Ecto neural progenitor cell (in vitro differentiated cells): ENCODE measurements at regions not wholly inside any gene's neighbourhood (a gene's known extent, or its start where the extent isn't known, plus 50 kb on each side); places are given as distances from the start of the nearest gene placed in this dataset.

Source experiments
- DNase-seq: peaks from one replicate; pipeline ENCODE4 v3.0.0-alpha.2; 2018; ENCODE audit warnings: low spot score

DNA sequence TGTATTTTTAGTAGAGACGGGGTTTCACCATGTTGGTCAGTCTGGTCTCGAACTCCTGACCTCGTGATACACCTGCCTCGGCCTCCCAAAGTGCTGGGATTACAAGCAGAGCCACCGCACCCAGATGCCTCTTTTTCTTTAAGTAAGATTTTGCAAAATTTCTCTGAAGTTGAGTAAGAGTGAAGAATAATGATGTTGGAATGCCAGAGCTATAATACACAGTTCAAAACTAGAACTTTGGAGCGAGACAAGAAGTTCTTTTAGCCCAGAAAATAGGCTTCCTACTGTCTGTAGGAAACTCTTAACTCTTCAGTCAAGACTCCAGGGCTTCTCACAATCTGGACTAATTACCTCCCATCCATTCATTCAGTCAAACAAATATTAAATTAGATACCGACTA, 51.4 kb downstream of the MARCHF4 start:
- no peak for DNase-seq

DNA sequence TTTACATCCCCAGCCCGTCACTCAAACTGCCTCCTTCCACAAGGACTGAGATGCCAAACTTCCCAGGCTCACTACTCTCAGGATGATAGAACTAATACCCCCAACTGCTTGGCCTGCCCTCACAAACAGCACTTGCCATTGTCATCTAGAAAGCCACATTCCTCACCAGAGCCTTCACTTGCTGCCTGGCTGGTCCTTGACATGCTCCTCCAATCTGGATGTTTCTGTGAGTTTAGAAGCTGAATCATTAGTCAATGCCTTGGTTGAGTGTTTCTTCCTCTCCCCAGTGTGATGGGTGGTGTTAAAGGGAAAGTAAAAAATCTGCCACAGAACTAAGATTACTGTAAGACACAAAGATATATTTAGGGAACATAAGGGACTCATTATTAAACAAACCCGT, 52.5 kb downstream of the MARCHF4 start:
- DNase-seq = no peak

DNA sequence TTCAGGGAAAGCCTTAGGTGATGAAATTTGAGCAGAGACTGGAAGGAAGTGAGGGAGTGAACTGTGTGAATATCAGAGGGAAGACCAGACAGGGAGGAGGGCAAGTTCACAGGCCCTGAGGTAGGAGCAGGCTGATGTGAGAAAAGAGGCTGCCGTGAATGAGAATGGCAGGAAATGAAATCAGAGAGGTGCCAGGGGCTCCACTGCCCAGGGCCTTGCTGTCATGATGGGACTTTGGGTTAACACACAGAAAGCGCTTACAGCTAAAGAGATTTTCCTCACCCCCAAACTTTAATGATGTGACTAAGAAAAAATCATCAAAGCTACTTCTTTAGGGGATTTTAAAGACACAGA, 53.8 kb downstream of the MARCHF4 start:
- no peak for DNase-seq

DNA sequence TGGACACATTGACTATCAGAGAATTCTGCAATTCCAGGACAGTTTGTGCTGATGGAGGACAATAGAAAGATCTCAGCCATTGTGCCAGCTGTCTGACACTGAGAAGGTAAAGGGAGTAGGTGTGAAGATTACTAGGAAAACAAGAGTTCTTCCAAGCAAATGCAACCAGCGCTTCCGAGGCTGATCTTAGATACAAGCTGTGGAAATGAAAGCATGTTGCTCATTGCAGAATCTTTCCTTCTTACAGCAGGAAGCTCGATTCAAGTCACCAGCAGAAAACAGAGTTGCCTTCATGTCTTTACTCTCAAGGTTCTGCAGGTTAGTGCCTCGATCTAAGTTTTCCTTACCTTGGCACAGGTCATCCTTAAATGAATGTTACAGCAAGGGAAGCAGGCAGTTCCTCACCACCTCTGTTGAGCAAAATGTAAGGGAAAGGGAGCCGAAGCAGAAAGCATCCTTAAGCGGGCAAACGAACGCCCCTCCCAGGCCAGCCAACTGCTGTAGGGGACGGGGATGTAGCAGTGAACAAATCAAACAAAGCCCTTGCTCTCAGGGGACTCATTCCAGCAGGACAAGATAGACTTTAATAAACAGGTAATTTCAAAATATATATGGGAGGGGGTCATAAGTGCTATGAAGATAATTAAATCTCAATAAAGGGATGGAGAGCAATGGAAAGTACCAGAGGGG, 54.3 kb downstream of the MARCHF4 start:
- no peak for DNase-seq

DNA sequence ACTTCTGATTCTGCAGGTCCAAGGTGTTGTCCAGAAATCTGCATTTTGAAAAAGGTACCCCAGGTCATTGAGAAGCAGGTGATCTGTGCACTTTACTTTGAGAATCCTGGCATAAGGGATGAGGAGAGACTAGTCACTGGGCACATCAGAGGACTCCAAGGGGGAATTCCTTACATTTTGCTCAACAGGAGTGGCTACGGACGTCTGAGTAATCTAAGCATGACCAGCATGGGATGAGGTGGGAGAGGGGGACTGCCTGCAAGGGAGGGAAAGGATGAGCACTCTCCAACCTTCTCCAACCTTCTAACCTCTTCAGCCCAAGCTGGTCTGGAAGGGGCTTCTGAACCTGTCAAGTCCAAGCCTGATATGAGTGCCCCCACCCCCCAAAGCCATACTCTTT, 55.5 kb downstream of the MARCHF4 start:
- DNase-seq = no peak

DNA sequence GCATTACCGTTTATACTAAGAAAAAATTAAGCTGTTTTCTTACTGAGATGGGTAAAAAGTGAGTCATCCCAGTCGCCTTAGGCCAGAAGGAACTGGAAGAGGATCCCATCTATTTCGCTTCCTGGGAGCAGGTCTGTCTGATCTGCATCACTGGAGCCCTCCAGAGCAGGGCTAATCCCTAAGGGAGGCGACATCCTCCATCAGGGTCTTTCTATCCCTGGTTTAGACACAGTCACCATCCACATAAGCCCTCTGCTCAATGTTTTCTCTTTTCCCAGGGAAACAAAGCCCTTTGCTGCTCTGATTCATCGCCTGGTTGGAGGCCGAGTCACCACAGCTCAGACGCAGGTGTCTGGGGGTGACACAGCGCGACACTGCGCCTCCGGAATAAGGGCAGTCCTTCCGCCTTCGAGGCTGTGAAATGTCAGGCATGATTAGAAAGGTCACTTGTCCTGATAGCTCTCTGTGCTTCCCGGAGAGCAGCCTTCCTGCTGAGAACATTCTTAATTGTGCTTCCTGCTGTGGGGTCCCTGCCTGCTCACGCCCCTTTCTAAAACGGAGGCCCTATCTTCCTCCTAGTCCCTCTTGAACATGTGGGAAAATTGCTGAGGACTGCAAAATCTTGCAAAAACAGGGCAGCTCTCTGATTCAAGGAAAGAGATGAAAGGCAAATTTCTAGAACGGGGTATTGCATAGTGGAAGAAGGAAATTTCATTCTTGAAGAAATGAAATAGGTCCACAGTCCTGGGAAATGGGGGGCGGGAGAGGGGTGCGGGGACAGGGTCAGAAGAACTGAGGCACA, 56.3 kb downstream of the MARCHF4 start:
- DNase-seq = peak; percentile 75

DNA sequence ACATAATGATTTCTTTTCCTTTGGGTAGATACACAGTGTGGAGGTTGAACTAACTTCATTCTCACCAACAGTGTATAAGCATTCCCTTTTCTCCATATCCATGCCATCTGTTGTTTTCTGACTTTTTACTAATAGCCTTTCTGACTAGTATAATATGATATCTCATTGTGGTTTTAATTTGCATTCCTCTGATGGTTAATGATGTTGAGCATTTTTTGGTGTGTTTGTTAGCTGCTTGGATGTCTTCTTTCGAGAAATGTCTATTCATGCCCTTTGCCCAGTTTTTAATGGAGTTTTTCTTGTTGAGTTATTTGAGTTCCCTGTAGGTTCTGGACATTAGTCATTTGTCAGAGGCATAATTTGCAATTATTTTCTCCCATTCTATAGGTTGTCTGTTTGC, 59.8 kb downstream of the MARCHF4 start:
- DNase-seq = no peak

DNA sequence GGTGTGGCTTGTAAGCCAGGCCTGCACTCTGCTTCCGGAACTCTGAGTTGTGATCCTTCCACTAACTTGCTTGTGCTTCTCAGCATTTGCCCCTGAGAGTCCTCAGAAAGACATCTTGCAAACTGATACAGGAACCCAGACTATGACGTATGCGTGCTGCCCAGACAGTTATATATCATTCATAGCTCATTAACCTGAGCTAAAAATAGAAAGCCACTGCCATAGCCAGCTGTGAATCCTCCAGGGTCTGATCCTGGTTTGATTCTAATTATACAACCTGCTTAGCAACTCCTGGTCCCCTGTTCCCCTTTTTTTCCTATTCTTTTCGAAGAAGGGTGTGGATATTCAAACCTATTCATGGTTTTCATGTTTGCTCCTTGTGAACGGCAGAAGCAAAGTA, 63.7 kb downstream of the MARCHF4 start:
- DNase-seq = no peak

DNA sequence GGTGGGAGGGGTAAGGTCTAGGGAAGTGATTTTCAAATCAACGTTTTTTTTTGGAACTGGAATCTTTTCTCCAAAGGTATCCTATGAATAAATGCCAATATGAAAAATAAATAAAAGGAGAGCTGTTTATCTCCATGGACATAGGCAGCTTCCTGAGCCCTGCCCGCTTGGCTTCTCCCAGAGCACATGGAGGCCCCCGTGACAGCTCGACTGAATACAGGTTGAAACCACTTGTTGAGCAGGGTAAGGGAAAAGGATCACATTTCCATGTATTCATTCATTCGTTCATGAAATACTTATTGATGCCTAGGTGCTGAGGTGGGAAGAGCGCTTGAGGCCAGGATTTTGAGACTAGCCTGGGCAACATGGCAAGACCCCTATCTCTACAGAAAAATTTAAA, 64.8 kb downstream of the MARCHF4 start:
- DNase-seq = no peak

DNA sequence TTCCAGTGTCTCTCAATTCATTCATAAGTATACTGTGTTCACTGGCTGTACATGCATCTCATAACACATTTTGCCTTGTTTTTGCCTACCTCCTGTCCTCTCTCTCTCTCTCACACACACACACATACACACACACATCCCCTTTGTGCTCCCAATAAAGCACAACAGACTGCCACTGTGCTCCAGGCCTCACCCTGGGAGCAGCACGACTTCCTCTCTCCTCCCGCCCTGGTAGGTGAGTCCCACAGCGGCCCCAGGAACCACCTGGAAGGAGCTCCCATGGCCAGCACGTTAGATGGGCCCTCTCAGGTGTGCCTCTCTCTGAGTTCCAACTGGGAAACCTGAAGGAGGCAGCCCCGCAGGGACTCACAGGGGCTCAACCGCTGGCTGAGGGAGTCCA, 65.4 kb downstream of the MARCHF4 start:
- DNase-seq = no peak

DNA sequence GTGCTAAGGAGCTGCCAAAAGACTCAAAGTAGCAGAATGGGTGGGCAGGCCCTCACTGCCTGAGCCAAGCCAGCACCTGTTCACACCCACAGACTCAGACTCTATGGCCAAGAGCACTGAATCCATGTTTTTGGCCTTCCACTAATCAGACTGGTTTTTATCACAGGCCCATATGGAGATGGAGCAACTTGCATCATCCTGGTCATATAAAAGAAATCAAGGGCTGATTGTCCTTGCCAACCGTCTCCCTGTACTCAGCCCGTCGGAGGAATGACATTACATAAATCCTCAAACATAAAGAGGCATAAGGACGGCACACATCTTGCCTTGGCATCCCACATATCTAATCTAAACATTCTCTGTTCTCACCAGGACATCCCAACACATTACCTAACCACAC, 66.7 kb downstream of the MARCHF4 start:
- no peak for DNase-seq

DNA sequence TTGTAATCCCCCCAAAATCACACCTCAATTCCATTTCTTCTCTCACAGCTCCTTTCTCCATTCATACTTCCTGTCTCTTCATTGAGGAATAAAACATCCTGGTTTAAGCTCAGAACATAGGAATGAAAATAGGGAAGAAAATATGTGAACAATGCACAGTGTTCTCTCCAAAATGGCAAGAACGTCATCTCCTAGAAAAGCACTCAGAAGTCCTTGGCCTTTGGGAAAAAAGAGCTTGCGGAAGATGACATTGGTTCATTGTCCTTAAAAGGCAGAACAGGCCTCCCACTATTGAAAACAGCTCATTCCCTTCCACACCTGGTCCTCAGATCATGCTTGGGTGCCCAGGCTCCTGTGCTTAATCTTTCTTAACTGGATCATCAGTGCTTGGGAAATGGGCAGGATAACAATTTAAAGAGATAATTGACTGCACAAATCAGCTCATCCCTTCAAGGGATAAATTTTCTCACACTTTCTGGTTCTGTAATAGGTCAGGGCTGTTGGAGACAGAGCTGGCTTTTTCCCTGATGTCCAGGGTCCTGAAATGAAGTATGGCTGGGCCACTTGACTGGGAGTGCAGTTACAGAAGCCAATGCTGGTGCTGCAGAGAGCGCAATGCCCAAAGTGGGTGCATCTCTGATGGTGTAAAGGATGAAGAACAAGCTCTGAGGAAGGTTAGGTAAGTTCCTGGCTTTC, 69.2 kb downstream of the MARCHF4 start:
- no peak for DNase-seq

DNA sequence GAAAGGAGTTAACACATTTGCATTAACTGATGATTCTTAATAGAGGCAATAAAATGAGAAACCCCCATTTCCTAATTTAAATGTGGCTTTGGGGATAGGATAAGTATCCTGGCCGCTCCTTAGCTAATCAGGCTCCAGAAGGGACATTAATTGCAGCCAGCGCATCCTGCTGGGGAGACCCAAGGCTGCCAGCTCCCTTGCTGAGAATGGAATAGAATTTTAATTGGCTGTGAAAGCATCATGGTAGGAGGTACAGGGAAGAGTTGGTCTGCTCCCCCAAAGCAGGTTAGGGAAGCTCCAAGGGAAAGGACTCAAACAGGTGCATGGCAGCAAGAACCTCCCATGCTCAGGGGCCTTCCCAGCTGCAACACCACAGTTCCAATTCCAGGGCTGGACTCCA, 71.4 kb downstream of the MARCHF4 start:
- peak; percentile 27 for DNase-seq

DNA sequence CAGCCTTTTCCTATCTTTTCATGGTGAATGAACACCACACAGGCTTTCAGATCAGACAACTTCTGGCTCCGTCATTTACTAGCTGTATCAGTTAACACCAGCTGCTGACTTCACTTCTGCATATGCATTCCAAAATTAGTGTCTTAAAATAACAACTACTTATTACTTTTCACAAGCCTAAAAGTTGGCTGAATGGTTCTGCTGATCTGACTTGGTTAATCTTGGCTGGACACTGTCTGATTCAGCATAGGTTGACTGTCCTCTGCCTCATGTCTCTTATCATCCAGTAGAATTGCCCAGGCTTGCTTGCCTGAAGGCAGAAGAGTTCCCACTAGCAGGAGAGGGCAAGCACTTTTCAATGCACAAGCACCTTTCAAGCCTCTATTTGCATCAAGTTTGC, 72.7 kb downstream of the MARCHF4 start:
- DNase-seq = peak; percentile 20

DNA sequence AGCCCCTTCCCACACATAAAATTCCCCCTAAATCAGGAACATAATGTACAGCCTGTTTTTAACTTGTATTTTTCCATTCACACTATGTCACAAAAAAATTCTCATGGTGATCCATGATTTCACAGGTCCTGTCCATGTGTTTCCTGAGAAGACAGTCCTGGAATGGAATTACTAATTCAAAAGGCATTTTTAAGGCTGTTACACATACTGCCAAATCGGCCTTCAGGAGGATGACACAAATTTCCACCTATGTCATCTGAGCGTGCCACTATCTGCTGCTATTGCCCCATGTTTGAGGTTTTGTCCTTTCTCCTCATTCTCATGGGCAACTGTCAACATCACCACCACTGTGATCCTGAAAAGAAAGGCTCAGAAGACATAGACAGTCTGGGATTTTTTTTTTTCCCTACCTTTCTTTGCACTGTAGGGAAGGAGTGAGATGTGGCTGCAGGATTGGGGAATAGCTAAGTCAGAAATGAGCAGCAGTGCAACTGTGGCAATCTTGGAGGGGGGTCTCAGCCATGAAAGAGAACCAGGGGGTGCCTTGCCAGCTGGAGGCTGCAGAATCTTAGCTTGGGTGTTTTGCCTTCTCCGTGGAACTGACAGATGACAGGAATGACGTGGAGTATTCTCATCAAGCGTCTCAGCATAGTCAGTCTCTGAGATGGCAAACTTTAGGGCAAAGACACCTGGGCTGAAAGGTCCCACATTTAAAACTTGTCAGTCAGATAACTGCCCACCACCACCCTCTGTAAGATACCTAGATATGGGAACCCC, 73.4 kb downstream of the MARCHF4 start:
- no peak for DNase-seq

DNA sequence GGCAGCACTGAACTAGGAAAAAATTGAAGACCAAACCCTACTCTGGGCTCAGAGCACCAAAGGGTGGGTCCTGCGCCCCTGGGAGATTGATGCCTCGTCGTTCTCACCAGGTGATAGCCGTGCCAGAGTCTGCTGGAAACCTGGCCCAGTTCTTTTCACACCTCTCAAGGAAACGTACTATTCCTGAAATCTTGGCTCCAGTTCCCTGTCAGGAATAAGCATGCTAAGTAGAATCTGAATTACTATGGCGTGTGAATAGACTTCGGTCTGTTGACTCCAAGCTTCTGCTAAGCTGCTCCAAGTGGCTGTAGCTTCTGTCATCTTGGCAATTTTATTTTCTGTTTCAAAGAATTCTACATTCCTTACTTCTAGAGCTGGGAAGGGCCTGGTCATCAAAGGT, 75.4 kb downstream of the MARCHF4 start:
- DNase-seq = no peak

DNA sequence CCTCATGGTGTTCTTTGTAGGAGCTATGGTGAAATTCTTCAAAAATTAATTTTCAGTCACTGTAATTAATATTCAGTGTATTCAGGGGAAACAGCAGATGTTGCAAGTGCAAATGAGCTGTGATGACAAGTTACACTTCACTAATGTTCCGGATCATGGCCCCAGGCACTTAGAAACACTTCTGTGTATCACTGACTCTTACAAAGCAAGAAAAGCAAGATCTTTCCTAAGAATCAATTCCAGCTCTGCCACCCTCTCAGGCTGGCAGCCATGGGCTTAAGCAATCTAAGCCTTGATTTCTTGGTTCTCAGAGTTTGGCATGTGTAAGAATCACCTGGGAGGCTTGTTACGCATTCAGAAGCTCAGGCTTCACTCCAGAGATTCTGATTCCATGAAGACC, 78.0 kb downstream of the MARCHF4 start:
- no peak for DNase-seq

DNA sequence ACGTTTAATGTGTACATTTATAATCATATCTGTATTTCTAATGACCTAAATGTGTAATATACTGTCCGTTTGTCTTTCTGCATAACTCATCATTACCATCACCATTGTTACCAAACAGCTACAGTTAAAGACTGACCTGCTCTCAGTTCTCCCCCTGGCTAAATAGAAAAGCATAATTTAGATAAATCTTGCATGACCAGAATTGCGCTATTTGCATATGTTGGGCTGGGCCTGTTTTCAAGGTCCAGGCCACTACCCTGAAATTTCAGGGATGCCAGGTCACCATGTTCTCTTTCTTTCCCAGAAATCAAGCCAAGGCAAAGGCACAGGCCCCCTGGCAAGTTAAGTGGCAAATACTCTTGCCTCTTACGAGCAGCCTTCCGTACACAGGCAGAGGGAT, 78.4 kb downstream of the MARCHF4 start:
- no peak for DNase-seq

DNA sequence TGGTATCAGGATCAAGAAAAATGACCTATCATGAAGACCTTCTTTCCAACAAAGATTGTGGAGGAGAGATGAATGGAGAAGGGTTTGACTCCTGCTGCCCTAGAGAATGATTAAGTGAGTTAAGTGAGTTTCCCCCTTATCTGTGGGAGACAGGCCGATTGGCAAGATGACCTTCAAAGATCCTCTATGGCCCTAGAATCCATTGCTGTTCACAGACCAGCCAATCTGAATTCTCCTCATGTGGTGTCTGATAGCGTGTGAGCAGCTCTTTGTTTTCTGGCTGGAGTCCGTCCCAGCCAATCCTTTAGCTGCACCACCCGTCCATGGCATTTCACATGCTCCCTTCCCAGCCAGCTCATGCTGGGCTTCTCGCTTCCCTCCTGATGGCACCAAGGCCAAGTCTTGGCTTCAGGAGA, 79.4 kb downstream of the MARCHF4 start:
- no peak for DNase-seq

DNA sequence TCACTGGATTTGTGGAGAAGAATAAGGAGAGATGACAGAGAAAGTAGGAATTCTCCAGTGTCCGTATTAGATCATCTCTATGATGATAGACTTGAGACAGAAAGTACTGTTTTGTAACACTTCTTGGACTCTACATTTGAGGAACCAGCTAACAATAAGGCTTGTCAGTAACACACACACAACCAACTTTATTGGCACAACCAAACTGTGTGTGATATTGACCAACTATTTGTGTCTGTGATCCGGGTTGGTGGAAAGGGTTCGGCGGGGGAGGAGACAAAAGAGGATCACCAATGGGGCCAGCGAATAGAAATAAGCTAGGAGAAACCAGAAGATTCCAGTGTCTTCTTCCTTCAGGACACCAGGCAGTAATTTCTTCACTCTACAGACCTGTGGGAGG, 79.8 kb downstream of the MARCHF4 start:
- DNase-seq = no peak

DNA sequence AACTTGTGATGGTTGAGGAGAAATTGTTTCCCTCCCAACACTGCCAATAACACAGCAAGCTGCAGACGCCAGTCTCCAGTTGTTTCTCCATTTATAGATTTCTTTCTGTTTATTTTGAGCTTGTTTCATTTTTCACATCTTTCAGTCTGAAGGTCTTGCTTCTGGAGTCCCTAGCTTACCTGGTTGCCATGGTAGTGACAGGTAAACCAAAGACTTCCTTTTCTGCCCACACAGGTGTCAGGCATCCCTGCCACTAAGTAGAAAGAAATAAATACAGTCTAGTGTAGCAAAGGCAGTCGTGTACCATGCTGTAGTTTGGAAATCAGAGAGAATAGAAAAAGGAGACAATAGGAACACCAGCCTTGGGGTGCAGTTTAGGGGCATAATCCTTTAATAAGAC, 82.8 kb downstream of the MARCHF4 start:
- no peak for DNase-seq

DNA sequence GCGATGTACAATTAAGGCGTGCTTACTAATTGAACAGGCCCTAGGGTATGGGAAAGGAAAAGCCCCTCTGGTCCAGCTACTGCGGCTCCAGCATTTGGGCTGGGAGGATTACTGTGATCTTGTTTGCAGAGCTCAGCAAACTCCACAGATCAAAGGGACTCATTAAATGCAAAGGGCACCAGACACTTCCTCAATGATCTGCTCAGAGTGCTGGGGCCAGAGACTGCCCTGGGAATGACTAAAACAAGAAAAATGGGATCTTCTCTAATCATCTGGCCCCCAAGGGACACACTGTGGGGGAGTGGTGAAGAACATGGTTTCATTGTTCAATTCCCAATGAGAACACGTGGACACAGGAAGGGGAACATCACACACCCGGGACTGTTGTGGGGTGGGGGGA, 85.0 kb downstream of the MARCHF4 start:
- peak; percentile 60 for DNase-seq
